CD4-positive, CD25-positive, alpha-beta regulatory T cell (primary cell): ENCODE measurements at regions not wholly inside any gene's neighbourhood (a gene's known extent, or its start where the extent isn't known, plus 50 kb on each side); places are given as distances from the start of the nearest gene placed in this dataset.

Source experiments
- ATAC-seq, 2 donors: fragments of 150-1000 bp; cut with Tn5 transposase; one replicate each; pipeline ENCODE4 v1.10.0; 2021; ENCODE audit warnings: low read depth in 2 of 2, moderate number of reproducible peaks in 2 of 2, moderate library complexity in 1 of 2
- DNase-seq, 3 donors: peaks; one replicate each; pipeline versions ENCODE4 v3.0.0 to v3.0.0-alpha.2; 2012 to 2022; ENCODE audit warnings: mixed read lengths in 1 of 3
- H3K27ac ChIP-seq: one replicate; pipeline ENCODE4 v1.7.0; 2013; ENCODE audit warnings: mild to moderate bottlenecking, low read length; ENCODE audit not compliant: insufficient read depth, poor library complexity, severe bottlenecking
- H3K27me3 ChIP-seq: one replicate; pipeline ENCODE4 v1.7.0; 2013; ENCODE audit warnings: low read length; ENCODE audit not compliant: control insufficient read depth, insufficient read depth
- H3K36me3 ChIP-seq: one replicate; pipeline ENCODE4 v1.7.0; 2013; ENCODE audit warnings: mild to moderate bottlenecking, low read length, moderate library complexity; ENCODE audit not compliant: control insufficient read depth, insufficient read depth
- H3K4me1 ChIP-seq: 2 replicates; pipeline ENCODE4 v1.7.0; 2013; ENCODE audit warnings: mild to moderate bottlenecking, low read length; ENCODE audit not compliant: insufficient read depth, control insufficient read depth, poor library complexity, severe bottlenecking
- H3K4me3 ChIP-seq: one replicate; pipeline ENCODE4 v1.7.0; 2013; ENCODE audit warnings: low read depth, mild to moderate bottlenecking, low read length, moderate library complexity
- H3K9me3 ChIP-seq, 2 experiments: 1 replicate in 1 of 2; 2 replicates in 1 of 2; pipeline ENCODE4 v1.7.0; 2013; ENCODE audit warnings: low read length in 2 of 2, mild to moderate bottlenecking in 1 of 2, moderate library complexity in 1 of 2; ENCODE audit not compliant: control insufficient read depth in 2 of 2
- H3K27ac Mint-ChIP-seq, 3 donors: one replicate each; pipeline ENCODE4 v1.8.0; 2020 to 2022; ENCODE audit warnings: mild to moderate bottlenecking in 3 of 3, mixed read lengths in 3 of 3, moderate library complexity in 2 of 3
- H3K27me3 Mint-ChIP-seq: one replicate; pipeline ENCODE4 v1.8.0; 2022; ENCODE audit warnings: mild to moderate bottlenecking, mixed read lengths
- H3K36me3 Mint-ChIP-seq: one replicate; pipeline ENCODE4 v1.8.0; 2020; ENCODE audit warnings: mixed read lengths
- H3K4me1 Mint-ChIP-seq, 4 donors: one replicate each; pipeline ENCODE4 v1.8.0; 2020 to 2022; ENCODE audit warnings: mixed read lengths in 4 of 4, mild to moderate bottlenecking in 1 of 4
- H3K4me3 Mint-ChIP-seq, 4 donors: one replicate each; pipeline ENCODE4 v1.8.0; 2020 to 2022; ENCODE audit warnings: mild to moderate bottlenecking in 4 of 4, mixed read lengths in 4 of 4, moderate library complexity in 3 of 4
- H3K9me3 Mint-ChIP-seq, 7 donors: one replicate each; pipeline ENCODE4 v1.8.0; 2020 to 2022; ENCODE audit warnings: mixed read lengths in 7 of 7, mild to moderate bottlenecking in 3 of 7, moderate library complexity in 2 of 7

- Mint-ChIP-seq H3K9me3 (peaks cover 0 to 5% (median 0%) of the 10 kb centered on the region in 7 donors), H3K27ac (no peak overlapping the region), H3K36me3 (no peaks in the 10 kb centered on the region), H3K4me3 (no peak overlapping the region), H3K27me3 (no peaks in the 10 kb centered on the region), H3K4me1 (no peaks in the 10 kb centered on the region)
- Histone ChIP-seq H3K36me3 (no peaks in the 10 kb centered on the region), H3K27me3 (no peaks in the 10 kb centered on the region), H3K27ac (no peak overlapping the region), H3K4me3 (no peak overlapping the region), H3K4me1 (no peaks in the 10 kb centered on the region), H3K9me3 (no peaks in the 10 kb centered on the region)
- no peak for DNase-seq
- ATAC-seq, result no peak
Measured at GRCh38 chr11:92558323-92558722, 333.7 kb downstream of the FAT3 start.

GRCh38 chr11:92569726-92570125 lies 345.1 kb downstream of the FAT3 start:
- Mint-ChIP-seq H3K4me3 (no peak overlapping the region), H3K9me3 (peaks cover 0 to 10% (median 5%) of the 10 kb centered on the region in 7 donors), H3K27ac (no peak overlapping the region), H3K36me3 (no peaks in the 10 kb centered on the region), H3K27me3 (no peaks in the 10 kb centered on the region), H3K4me1 (no peaks in the 10 kb centered on the region)
- Histone ChIP-seq H3K36me3 (no peaks in the 10 kb centered on the region), H3K4me3 (no peak overlapping the region), H3K27me3 (no peaks in the 10 kb centered on the region), H3K9me3 (peaks cover 0 to 2% of the 10 kb centered on the region in 2 experiments), H3K27ac (no peak overlapping the region), H3K4me1 (no peaks in the 10 kb centered on the region)
- DNase-seq (no peak), ATAC-seq (no peak)

- Mint-ChIP-seq H3K27me3 (no peaks in the 10 kb centered on the region), H3K4me1 (no peaks in the 10 kb centered on the region), H3K4me3 (no peak overlapping the region), H3K9me3 (peaks cover 0 to 10% (median 5%) of the 10 kb centered on the region in 7 donors), H3K36me3 (no peaks in the 10 kb centered on the region), H3K27ac (no peak overlapping the region)
- H3K27me3 ChIP-seq, result no peaks in the 10 kb centered on the region
- H3K36me3 ChIP-seq, result no peaks in the 10 kb centered on the region
- peaks cover 0 to 2% of the 10 kb centered on the region in 2 experiments for H3K9me3 ChIP-seq
- no peaks in the 10 kb centered on the region for H3K4me1 ChIP-seq
- ATAC-seq (no peak), DNase-seq (no peak)
- H3K4me3 ChIP-seq, result no peak overlapping the region
- no peak overlapping the region for H3K27ac ChIP-seq
Measured at GRCh38 chr11:92572559-92572958, 347.9 kb downstream of the FAT3 start.

- Histone ChIP-seq H3K36me3 (no peaks in the 10 kb centered on the region), H3K27ac (no peak overlapping the region), H3K4me1 (no peaks in the 10 kb centered on the region), H3K4me3 (no peak overlapping the region), H3K9me3 (no peaks in the 10 kb centered on the region), H3K27me3 (no peaks in the 10 kb centered on the region)
- Mint-ChIP-seq H3K4me3 (no peak overlapping the region), H3K9me3 (peaks cover 0 to 8% (median 4%) of the 10 kb centered on the region in 7 donors), H3K4me1 (no peaks in the 10 kb centered on the region), H3K27ac (no peak overlapping the region), H3K27me3 (no peaks in the 10 kb centered on the region), H3K36me3 (no peaks in the 10 kb centered on the region)
- no peak for ATAC-seq
- no peak for DNase-seq
Measured at GRCh38 chr11:92576315-92576714, 351.7 kb downstream of the FAT3 start.

GRCh38 chr11:92580908-92581307 lies 356.3 kb downstream of the FAT3 start:
- H3K36me3 Mint-ChIP-seq, result no peaks in the 10 kb centered on the region
- Histone ChIP-seq H3K27ac (no peak overlapping the region), H3K36me3 (no peaks in the 10 kb centered on the region), H3K27me3 (no peaks in the 10 kb centered on the region), H3K4me1 (no peaks in the 10 kb centered on the region), H3K9me3 (no peaks in the 10 kb centered on the region), H3K4me3 (no peak overlapping the region)
- DNase-seq (no peak), ATAC-seq (no peak)
- no peaks in the 10 kb centered on the region for H3K4me1 Mint-ChIP-seq
- no peak overlapping the region for H3K4me3 Mint-ChIP-seq
- H3K27me3 Mint-ChIP-seq, result no peaks in the 10 kb centered on the region
- no peak overlapping the region for H3K27ac Mint-ChIP-seq
- H3K9me3 Mint-ChIP-seq, result peaks cover 0 to 7% (median 3%) of the 10 kb centered on the region in 7 donors

- Histone ChIP-seq H3K36me3 (no peaks in the 10 kb centered on the region), H3K4me3 (no peak overlapping the region), H3K27ac (no peak overlapping the region), H3K27me3 (no peaks in the 10 kb centered on the region), H3K4me1 (no peaks in the 10 kb centered on the region), H3K9me3 (no peaks in the 10 kb centered on the region)
- H3K27me3 Mint-ChIP-seq, result no peaks in the 10 kb centered on the region
- H3K4me1 Mint-ChIP-seq, result no peaks in the 10 kb centered on the region
- DNase-seq (no peak), ATAC-seq (no peak)
- H3K4me3 Mint-ChIP-seq, result no peak overlapping the region
- no peaks in the 10 kb centered on the region for H3K36me3 Mint-ChIP-seq
- H3K27ac Mint-ChIP-seq, result no peak overlapping the region
- peaks cover 0 to 5% (median 3%) of the 10 kb centered on the region in 7 donors for H3K9me3 Mint-ChIP-seq
Measured at GRCh38 chr11:92588393-92588792, 363.8 kb downstream of the FAT3 start.

- Mint-ChIP-seq H3K9me3 (peaks cover 0 to 5% (median 3%) of the 10 kb centered on the region in 7 donors), H3K36me3 (no peaks in the 10 kb centered on the region), H3K27ac (no peak overlapping the region), H3K4me3 (no peak overlapping the region), H3K27me3 (no peaks in the 10 kb centered on the region), H3K4me1 (no peaks in the 10 kb centered on the region)
- ATAC-seq (no peak), DNase-seq (no peak)
- Histone ChIP-seq H3K27me3 (no peaks in the 10 kb centered on the region), H3K36me3 (no peaks in the 10 kb centered on the region), H3K4me1 (no peaks in the 10 kb centered on the region), H3K9me3 (no peaks in the 10 kb centered on the region), H3K27ac (no peak overlapping the region), H3K4me3 (no peak overlapping the region)
Measured at GRCh38 chr11:92589512-92589911, 364.9 kb downstream of the FAT3 start.

GRCh38 chr11:92591521-92591920 lies 366.9 kb downstream of the FAT3 start:
- Mint-ChIP-seq H3K4me1 (no peaks in the 10 kb centered on the region), H3K27ac (no peak overlapping the region), H3K9me3 (peaks cover 0 to 5% (median 3%) of the 10 kb centered on the region in 7 donors), H3K36me3 (no peaks in the 10 kb centered on the region), H3K4me3 (no peak overlapping the region), H3K27me3 (no peaks in the 10 kb centered on the region)
- ATAC-seq (no peak), DNase-seq (no peak)
- Histone ChIP-seq H3K27me3 (no peaks in the 10 kb centered on the region), H3K9me3 (no peaks in the 10 kb centered on the region), H3K4me1 (no peaks in the 10 kb centered on the region), H3K36me3 (no peaks in the 10 kb centered on the region), H3K27ac (no peak overlapping the region), H3K4me3 (no peak overlapping the region)
